Activated T-helper 1 cell treated with anti-CD3 and anti-CD28 coated beads, Interleukin-12 subunit alpha, Interleukin-12 subunit beta, Interleukin-2, Interleukin-4 antibody, amounts not matched to agents 30 ng/mL and 10 ng/mL and 1 ng/mL, durations not matched to agents 14 hours and 24 hours and 36 hours (primary cell): ENCODE measurements at regions not wholly inside any gene's neighbourhood (a gene's known extent, or its start where the extent isn't known, plus 50 kb on each side); places are given as distances from the start of the nearest gene placed in this dataset.
"Not testable (repeated sequence)": the region's sequence is repeated elsewhere in the genome, so short reads cannot be mapped to it uniquely, and the experiment has no call there.

Experiments used
- DNase-seq: peaks from one replicate; pipeline ENCODE4 v3.0.0; 2021; ENCODE audit warnings: low spot score
- H3K27ac Mint-ChIP-seq: one replicate; pipeline ENCODE4 v1.8.0; 2021; ENCODE audit warnings: mild to moderate bottlenecking, mixed read lengths
- H3K27me3 Mint-ChIP-seq: one replicate; pipeline ENCODE4 v1.8.0; 2022; ENCODE audit warnings: mild to moderate bottlenecking, moderate library complexity, mixed read lengths; ENCODE audit not compliant: insufficient read depth
- H3K36me3 Mint-ChIP-seq: one replicate; pipeline ENCODE4 v1.8.0; 2021; ENCODE audit warnings: low read depth, mixed read lengths
- H3K4me1 Mint-ChIP-seq: one replicate; pipeline ENCODE4 v1.8.0; 2021; ENCODE audit warnings: low read depth, mixed read lengths
- H3K4me3 Mint-ChIP-seq: one replicate; pipeline ENCODE4 v1.8.0; 2021; ENCODE audit warnings: mild to moderate bottlenecking, moderate library complexity, mixed read lengths
- H3K9me3 Mint-ChIP-seq: one replicate; pipeline ENCODE4 v1.8.0; 2021; ENCODE audit warnings: mixed read lengths
- intact Hi-C: fragments of 100-400 bp; cut with micrococcal nuclease; formaldehyde crosslinking; loops from one replicate; pipeline ENCODE4 v1.15.1; 2024

DNA sequence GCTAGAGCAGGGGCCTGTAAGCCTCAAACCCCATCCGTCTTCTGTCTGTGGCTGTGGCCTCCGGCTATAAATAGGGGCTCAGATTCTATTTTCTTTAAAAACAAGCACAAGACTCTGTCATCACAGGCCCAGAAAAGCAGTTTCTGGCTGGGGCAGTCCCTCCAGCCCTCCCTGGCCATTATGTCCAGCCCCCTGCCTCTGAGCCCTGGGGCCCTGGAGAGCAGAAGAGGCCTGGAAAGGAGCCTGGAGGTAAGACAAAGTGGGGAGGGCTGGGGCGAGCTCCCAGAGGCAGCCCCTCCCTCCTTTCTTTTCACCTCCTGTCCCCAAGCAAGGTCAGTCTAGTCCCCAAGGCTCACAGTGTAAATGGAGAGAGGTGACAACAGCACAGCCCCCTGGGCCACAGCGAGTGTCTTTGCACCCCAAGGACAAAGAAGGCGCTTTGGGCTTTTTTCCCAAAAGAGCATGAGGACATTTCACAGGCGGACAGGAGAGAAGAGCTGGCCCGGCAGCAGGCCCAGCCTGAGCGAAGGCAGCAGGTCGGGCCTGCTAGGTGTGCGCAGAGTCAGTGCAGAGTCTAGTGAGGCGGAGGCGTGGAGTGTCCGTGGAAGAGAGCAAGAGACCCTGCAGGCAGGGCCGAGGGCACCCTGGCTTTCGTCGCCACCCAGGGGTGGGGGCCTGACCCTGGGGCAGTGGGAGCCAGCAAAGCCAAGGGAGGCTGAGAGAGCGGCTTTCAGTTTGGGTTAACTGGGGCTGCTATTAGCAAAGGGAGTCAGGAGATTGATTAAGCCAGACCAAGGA, 188.3 kb downstream of the TBC1D2B start:
- Mint-ChIP-seq H3K27me3 (peaks cover 3% of the 10 kb centered on the region), H3K4me1 (no peaks in the 10 kb centered on the region), H3K27ac (no peak overlapping the region), H3K36me3 (no peaks in the 10 kb centered on the region), H3K4me3 (no peak overlapping the region), H3K9me3 (no peaks in the 10 kb centered on the region)
- no peak for DNase-seq
- intact Hi-C loops, result no loop called here

GRCh38 chr15:77887563-77888429, 189.7 kb downstream of the TBC1D2B start:
- intact Hi-C loops, H3K27ac Mint-ChIP-seq, H3K36me3 Mint-ChIP-seq, H3K9me3 Mint-ChIP-seq, DNase-seq, H3K27me3 Mint-ChIP-seq, H3K4me3 Mint-ChIP-seq, H3K4me1 Mint-ChIP-seq: not testable (repeated sequence)

- intact Hi-C loops, result no loop called here
- Mint-ChIP-seq H3K27me3 (no peaks in the 10 kb centered on the region), H3K4me1 (no peaks in the 10 kb centered on the region), H3K36me3 (no peaks in the 10 kb centered on the region), H3K9me3 (no peaks in the 10 kb centered on the region), H3K27ac (no peak overlapping the region), H3K4me3 (no peak overlapping the region)
- no peak for DNase-seq
Observed at GRCh38 chr15:77886805-77887448, 190.6 kb downstream of the TBC1D2B start.

- H3K4me3 Mint-ChIP-seq, intact Hi-C loops, DNase-seq, H3K27me3 Mint-ChIP-seq, H3K9me3 Mint-ChIP-seq, H3K36me3 Mint-ChIP-seq, H3K4me1 Mint-ChIP-seq, H3K27ac Mint-ChIP-seq: not testable (repeated sequence)
Observed at GRCh38 chr15:77885877-77886500, 191.5 kb downstream of the TBC1D2B start.

GRCh38 chr15:77883012-77883411, 194.5 kb downstream of the TBC1D2B start:
- H3K4me3 Mint-ChIP-seq, H3K9me3 Mint-ChIP-seq, DNase-seq, H3K27ac Mint-ChIP-seq, H3K36me3 Mint-ChIP-seq, intact Hi-C loops, H3K27me3 Mint-ChIP-seq, H3K4me1 Mint-ChIP-seq: not testable (repeated sequence)

GRCh38 chr15:77881950-77882349, 195.6 kb downstream of the TBC1D2B start:
- Mint-ChIP-seq H3K27me3 (no peaks in the 10 kb centered on the region), H3K27ac (no peak overlapping the region), H3K9me3 (no peaks in the 10 kb centered on the region), H3K4me3 (no peak overlapping the region), H3K4me1 (no peaks in the 10 kb centered on the region), H3K36me3 (no peaks in the 10 kb centered on the region)
- intact Hi-C loops, result no loop called here
- DNase-seq, result no peak

DNA sequence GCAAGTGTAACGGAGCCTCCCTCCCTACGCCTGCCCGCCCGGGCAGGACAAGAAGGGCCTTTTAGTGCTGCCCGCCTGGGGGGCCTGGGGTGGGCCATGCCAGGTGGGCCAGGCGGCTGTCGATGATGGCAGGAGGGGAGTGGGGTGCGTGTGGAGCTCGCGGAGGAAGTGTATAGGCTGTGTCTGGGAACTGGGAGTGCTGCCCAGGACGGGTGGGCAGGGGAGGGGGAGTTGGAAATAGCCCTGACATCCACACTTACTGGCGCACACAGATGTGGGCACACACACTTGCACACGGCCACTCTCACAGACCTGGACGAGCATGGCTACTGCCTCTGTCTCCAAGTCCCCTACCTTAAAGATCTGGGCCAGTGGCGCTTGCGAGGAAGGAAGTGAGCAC, 196.0 kb downstream of the TBC1D2B start:
- H3K4me1 Mint-ChIP-seq, H3K27me3 Mint-ChIP-seq, H3K36me3 Mint-ChIP-seq, DNase-seq, intact Hi-C loops, H3K9me3 Mint-ChIP-seq, H3K4me3 Mint-ChIP-seq, H3K27ac Mint-ChIP-seq: not testable (repeated sequence)

GRCh38 chr15:77879466-77879865, 198.0 kb downstream of the TBC1D2B start:
- H3K9me3 Mint-ChIP-seq, H3K4me1 Mint-ChIP-seq, DNase-seq, intact Hi-C loops, H3K27me3 Mint-ChIP-seq, H3K36me3 Mint-ChIP-seq, H3K27ac Mint-ChIP-seq, H3K4me3 Mint-ChIP-seq: not testable (repeated sequence)

DNA sequence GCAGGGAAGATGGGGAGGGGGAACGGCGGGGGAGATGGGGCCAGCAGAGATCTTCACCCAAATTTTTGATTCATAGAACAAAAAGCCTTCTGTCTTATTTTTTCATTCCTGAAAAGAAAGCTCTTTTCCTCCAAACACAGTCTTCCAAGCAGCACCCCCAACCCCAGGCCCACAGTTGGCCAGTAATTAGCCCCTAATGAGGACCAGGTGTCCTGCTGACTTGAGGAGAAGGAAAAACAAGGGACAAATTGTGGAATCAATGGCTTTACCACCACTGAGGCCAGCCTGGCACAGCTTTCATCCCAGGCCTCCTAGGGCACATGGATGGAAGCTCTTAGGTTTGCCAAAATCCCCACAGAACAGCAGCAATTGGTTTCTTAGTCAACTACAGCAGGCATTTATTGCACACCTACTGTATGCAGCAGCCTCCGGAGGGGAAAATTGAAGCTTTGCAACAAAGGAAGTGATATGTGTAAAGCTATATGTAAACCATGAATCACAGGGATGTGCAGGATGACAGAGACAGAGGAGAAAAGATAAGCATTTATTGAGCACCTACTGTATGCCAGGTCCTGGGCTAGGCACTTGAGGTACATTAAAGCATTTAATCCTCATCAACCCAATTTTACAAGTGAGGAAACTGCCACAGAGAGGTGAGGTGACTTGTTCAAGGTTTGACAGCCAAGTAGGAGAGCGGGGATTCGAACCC, 199.5 kb downstream of the TBC1D2B start:
- H3K27ac Mint-ChIP-seq, result no peak overlapping the region
- no peak overlapping the region for H3K4me3 Mint-ChIP-seq
- no peaks in the 10 kb centered on the region for H3K4me1 Mint-ChIP-seq
- intact Hi-C loops, result no loop called here
- H3K27me3 Mint-ChIP-seq, result no peaks in the 10 kb centered on the region
- DNase-seq, result no peak
- no peaks in the 10 kb centered on the region for H3K9me3 Mint-ChIP-seq
- no peaks in the 10 kb centered on the region for H3K36me3 Mint-ChIP-seq

DNA sequence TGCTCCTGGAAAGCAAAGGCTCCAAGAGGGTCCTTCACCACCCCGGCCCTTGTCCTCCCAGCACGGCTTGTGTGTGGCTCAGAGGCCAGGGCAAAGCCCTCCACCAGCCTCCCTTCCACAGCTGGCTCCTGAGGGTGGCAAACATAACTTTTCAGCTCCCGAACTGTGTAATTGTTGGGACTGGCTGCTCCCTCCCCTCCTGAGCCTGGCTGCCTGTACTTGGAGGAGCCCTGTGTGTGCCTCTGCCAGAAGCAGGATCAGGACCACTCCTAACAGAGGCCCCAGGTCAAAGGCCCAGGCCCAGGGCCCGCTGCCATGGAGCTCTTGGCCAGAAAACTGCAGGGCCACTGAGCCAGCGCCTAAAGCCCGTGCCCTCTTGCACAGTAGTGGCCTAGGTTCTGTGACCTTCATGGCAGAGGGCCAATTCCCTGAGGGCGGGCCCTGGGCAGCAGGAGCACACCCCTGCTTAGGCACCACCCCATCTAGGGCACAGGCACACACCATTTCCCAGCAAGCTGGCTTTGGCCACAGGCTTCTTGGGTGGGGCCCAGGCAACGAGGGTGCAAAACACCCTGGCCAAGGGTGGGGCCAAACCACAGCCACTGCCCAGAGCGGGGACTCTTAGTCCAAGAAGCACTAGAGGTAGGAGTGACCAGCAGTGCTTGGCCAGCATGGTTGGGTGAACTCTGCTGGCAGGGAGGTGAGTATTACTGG, 201.2 kb downstream of the TBC1D2B start:
- H3K36me3 Mint-ChIP-seq, DNase-seq, intact Hi-C loops, H3K4me3 Mint-ChIP-seq, H3K27me3 Mint-ChIP-seq, H3K27ac Mint-ChIP-seq, H3K9me3 Mint-ChIP-seq, H3K4me1 Mint-ChIP-seq: not testable (repeated sequence)

DNA sequence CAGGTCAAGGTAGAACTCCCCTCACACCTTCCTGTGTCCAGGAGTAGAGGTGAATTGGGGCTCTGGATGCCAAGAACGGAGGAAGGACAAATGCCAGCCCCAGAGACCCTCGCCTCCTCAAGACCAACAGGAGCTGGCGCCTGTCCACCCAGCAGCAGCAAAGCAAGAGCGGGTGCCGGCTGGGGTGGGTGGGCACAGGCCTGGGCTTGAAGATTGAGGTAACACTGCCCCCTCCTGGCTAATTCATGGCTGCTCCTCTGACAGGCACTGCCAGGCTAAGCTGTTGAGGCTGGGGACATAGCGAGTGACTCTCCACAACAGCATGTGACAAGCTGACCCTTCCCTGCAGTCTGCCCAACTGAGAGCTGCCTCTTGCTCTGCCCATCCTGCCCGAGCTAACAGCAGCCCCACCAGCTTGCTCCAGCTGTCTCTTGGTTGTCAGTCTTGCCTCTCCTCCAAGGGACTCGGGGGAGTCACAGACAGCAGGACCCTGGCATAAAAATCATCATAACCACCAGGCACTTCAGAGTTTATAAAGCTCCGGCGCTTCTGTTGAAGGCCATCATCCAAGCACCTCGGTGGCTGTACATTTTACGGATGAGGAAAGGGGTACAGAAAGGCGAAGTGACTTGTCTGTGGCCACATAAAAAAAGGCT, 202.3 kb downstream of the TBC1D2B start:
- H3K9me3 Mint-ChIP-seq, H3K4me1 Mint-ChIP-seq, DNase-seq, H3K36me3 Mint-ChIP-seq, H3K27ac Mint-ChIP-seq, intact Hi-C loops, H3K4me3 Mint-ChIP-seq, H3K27me3 Mint-ChIP-seq: not testable (repeated sequence)
